ENCODE measurements at regions not wholly inside any gene's neighbourhood (a gene's known extent, or its start where the extent isn't known, plus 50 kb on each side); places are given as distances from the start of the nearest gene placed in this dataset.

DNA sequence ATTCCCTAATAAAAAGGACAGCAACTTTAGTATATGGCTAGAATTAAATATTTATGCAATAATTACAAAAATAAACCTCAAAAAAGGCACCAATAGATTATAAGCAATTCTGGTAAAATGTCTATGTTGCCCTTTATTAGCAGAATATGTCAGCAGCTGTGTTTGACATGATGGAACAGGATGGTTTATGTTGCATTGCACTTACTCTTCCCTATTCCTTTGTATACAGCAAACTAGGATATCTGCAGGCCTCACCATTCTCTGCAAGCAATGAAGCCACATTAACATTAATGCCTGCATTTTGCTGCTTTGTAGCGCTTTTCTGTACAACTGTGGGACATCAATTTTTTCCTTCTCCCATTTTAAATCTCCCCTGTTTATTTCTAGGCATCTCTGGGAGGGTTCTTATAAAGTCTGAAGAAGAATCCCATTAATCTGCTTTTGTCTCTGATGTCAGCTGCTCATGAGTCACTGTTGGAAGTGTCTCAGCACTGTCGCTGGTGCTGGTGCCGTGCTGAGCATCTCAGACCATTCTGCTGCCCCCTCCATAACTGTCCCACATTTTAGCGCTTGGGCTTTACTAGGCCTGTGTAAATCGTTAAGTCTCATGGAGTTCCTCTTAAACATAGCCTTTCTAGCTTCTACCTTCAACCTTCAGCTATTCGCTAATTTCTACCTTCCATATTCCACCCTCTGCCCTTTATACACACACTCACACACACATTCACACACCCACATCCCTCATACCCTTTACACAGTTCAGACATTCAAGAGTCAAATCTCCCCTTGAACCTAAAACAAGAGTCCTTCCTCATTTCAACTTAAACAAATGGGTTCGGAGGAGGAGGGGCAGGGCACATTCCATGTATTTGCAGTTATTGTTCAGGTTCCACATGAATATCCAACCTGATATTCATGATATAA, 64.4 kb upstream of the TRHDE start:
- H3K27me3 ChIP-seq (replicated peaks in 1 of 2; ENCODE audit: control insufficient read depth in 2 of 2, insufficient read depth in 2 of 2, low read length in 1 of 2) = no peaks in the 10 kb centered on the region
- H3K9ac ChIP-seq (ENCODE audit: control insufficient read depth, insufficient read depth, low read length) = no peak overlapping the region
- no peaks in the 10 kb centered on the region for H3K9me3 ChIP-seq (replicated peaks; ENCODE audit: control insufficient read depth, insufficient read depth, low read length)
- in situ Hi-C loops (cut with MboI) (no loop called here), intact Hi-C loops (cut with micrococcal nuclease; ENCODE audit: unreplicated experiment) (no loop called here)
- no peaks in the 10 kb centered on the region for H3K36me3 ChIP-seq (ENCODE audit: control insufficient read depth in 2 of 2, insufficient read depth in 2 of 2, low read length in 1 of 2)
- H3K4me2 ChIP-seq (ENCODE audit: control insufficient read depth, insufficient read depth) = no peak overlapping the region
- RAD21 ChIA-PET (ENCODE audit: unreplicated experiment) = no interaction called here
- CTCF ChIA-PET = no interaction called here
- DNase-seq (ENCODE audit: low read depth, low spot score) (no peak), ATAC-seq (no peak), FAIRE-seq (no peak)
- WGBS (ENCODE audit: insufficient coverage, insufficient replicate concordance, low lambda C conversion rate, missing lambda C conversion rate) = 62% methylated on average over 7 of the region's 7 CpGs
- SMC1A ChIA-PET (ENCODE audit: uncharacterized antibody, unreplicated experiment) = no interaction called here
- no peak overlapping the region for H3K4me3 ChIP-seq
- POLR2A ChIA-PET = no interaction called here
- BruUV-seq (replicated peaks) = no TSS peak
- TF ChIP-seq PAX8 (IDR thresholded peaks at IDR 0.05) (no peak), BMI1 (IDR thresholded peaks at IDR 0.05; ENCODE audit: borderline replicate concordance) (no peak), NBN (IDR thresholded peaks at IDR 0.05) (no peak), MXI1 (IDR thresholded peaks at IDR 0.05; ENCODE audit: low read depth, low read length) (no peak), MTA2 (IDR thresholded peaks at IDR 0.05; ENCODE audit: low read depth) (no peak), GATAD2B (conservative IDR thresholded peaks at IDR 0.05; ENCODE audit: low read depth) (no peak), ZNF217 (IDR thresholded peaks at IDR 0.05) (no peak), TBL1XR1 (IDR thresholded peaks at IDR 0.05; ENCODE audit: low read depth, low read length) (no peak), ZBED1 (IDR thresholded peaks at IDR 0.05; ENCODE audit: borderline replicate concordance) (no peak), CREM (IDR thresholded peaks at IDR 0.05; ENCODE audit: low read depth) (no peak), E2F4 (IDR thresholded peaks at IDR 0.05; ENCODE audit: low read depth, low read length) (no peak), IKZF2 (IDR thresholded peaks at IDR 0.05) (no peak), ZBTB11 (CRISPR knock-in tag; IDR thresholded peaks at IDR 0.05) (no peak), RAD51 (IDR thresholded peaks at IDR 0.05) (no peak), SUZ12 (IDR thresholded peaks at IDR 0.05; ENCODE audit: unreplicated experiment) (no peak), MTA3 (IDR thresholded peaks at IDR 0.05; ENCODE audit: borderline replicate concordance, low read length) (no peak), MEF2A (IDR thresholded peaks at IDR 0.05; ENCODE audit: insufficient read depth, low read depth, low read length) (no peak)
- TF ChIP-seq, protein P1, sequence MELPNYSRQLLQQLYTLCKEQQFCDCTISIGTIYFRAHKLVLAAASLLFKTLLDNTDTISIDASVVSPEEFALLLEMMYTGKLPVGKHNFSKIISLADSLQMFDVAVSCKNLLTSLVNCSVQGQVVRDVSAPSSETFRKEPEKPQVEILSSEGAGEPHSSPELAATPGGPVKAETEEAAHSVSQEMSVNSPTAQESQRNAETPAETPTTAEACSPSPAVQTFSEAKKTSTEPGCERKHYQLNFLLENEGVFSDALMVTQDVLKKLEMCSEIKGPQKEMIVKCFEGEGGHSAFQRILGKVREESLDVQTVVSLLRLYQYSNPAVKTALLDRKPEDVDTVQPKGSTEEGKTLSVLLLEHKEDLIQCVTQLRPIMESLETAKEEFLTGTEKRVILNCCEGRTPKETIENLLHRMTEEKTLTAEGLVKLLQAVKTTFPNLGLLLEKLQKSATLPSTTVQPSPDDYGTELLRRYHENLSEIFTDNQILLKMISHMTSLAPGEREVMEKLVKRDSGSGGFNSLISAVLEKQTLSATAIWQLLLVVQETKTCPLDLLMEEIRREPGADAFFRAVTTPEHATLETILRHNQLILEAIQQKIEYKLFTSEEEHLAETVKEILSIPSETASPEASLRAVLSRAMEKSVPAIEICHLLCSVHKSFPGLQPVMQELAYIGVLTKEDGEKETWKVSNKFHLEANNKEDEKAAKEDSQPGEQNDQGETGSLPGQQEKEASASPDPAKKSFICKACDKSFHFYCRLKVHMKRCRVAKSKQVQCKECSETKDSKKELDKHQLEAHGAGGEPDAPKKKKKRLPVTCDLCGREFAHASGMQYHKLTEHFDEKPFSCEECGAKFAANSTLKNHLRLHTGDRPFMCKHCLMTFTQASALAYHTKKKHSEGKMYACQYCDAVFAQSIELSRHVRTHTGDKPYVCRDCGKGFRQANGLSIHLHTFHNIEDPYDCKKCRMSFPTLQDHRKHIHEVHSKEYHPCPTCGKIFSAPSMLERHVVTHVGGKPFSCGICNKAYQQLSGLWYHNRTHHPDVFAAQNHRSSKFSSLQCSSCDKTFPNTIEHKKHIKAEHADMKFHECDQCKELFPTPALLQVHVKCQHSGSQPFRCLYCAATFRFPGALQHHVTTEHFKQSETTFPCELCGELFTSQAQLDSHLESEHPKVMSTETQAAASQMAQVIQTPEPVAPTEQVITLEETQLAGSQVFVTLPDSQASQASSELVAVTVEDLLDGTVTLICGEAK (IDR thresholded peaks at IDR 0.05; ENCODE audit: borderline replicate concordance) = no peak
- H2AFZ ChIP-seq (ENCODE audit: control insufficient read depth, low read depth, low read length) = no peak overlapping the region
- H3K79me2 ChIP-seq (ENCODE audit: control insufficient read depth, insufficient read depth, low read length) = no peaks in the 10 kb centered on the region
- H3K27ac ChIP-seq (ENCODE audit: control insufficient read depth, insufficient read depth) = no peak overlapping the region
- H3K4me1 ChIP-seq (ENCODE audit: control insufficient read depth, insufficient read depth, low read length) = no peaks in the 10 kb centered on the region
- H4K20me1 ChIP-seq (ENCODE audit: control insufficient read depth, insufficient read depth) = no peaks in the 10 kb centered on the region

Measured in GM12878 (cell line).